ENCODE measurements at regions not wholly inside any gene's neighbourhood (a gene's known extent, or its start where the extent isn't known, plus 50 kb on each side); places are given as distances from the start of the nearest gene placed in this dataset.

GRCh38 chr13:72430923-72431322, 296.5 kb downstream of the MZT1 start:
- no peaks in the 10 kb centered on the region for H4K20me1 ChIP-seq (ENCODE audit: low read depth, low read length)
- H3K27ac ChIP-seq (ENCODE audit: low read depth, low read length), result no peak overlapping the region
- no peaks in the 10 kb centered on the region for H3K27me3 ChIP-seq (ENCODE audit: low read length)
- no peaks in the 10 kb centered on the region for H3K9me3 ChIP-seq (ENCODE audit: insufficient read depth, low read length)
- H3K9me2 ChIP-seq (replicated peaks; ENCODE audit: insufficient read depth, low read length), result no peaks in the 10 kb centered on the region
- no peak for TF ChIP-seq CTCF (IDR thresholded peaks at IDR 0.05; ENCODE audit: insufficient read depth, low read length, poor library complexity, severe bottlenecking)
- TF ChIP-seq EZH2phosphoT487 (conservative IDR thresholded peaks at IDR 0.05; ENCODE audit: low read length), result no peak
- H3K36me3 ChIP-seq (ENCODE audit: low read length), result no peaks in the 10 kb centered on the region
- H3K4me2 ChIP-seq (ENCODE audit: low read depth, low read length, poor library complexity, severe bottlenecking), result no peak overlapping the region
- H3K79me2 ChIP-seq (ENCODE audit: insufficient read depth, low read length), result no peaks in the 10 kb centered on the region
- H2AFZ ChIP-seq (ENCODE audit: low read depth, low read length, severe bottlenecking), result no peak overlapping the region
- no peaks in the 10 kb centered on the region for H3F3A ChIP-seq (ENCODE audit: insufficient read depth)
- H3K4me3 ChIP-seq (ENCODE audit: insufficient read depth, low read length, poor library complexity, severe bottlenecking), result no peak overlapping the region
- H3K9ac ChIP-seq (ENCODE audit: low read length), result no peak overlapping the region

- no peaks in the 10 kb centered on the region for H4K20me1 ChIP-seq (ENCODE audit: low read depth, low read length)
- no peaks in the 10 kb centered on the region for H3K79me2 ChIP-seq (ENCODE audit: insufficient read depth, low read length)
- no peak overlapping the region for H3K27ac ChIP-seq (ENCODE audit: low read depth, low read length)
- no peaks in the 10 kb centered on the region for H3K36me3 ChIP-seq (ENCODE audit: low read length)
- H3F3A ChIP-seq (ENCODE audit: insufficient read depth), result no peaks in the 10 kb centered on the region
- no peaks in the 10 kb centered on the region for H3K9me2 ChIP-seq (replicated peaks; ENCODE audit: insufficient read depth, low read length)
- H3K9ac ChIP-seq (ENCODE audit: low read length), result no peak overlapping the region
- H3K4me3 ChIP-seq (ENCODE audit: insufficient read depth, low read length, poor library complexity, severe bottlenecking), result no peak overlapping the region
- H2AFZ ChIP-seq (ENCODE audit: low read depth, low read length, severe bottlenecking), result no peak overlapping the region
- no peaks in the 10 kb centered on the region for H3K9me3 ChIP-seq (ENCODE audit: insufficient read depth, low read length)
- H3K27me3 ChIP-seq (ENCODE audit: low read length), result no peaks in the 10 kb centered on the region
- H3K4me2 ChIP-seq (ENCODE audit: low read depth, low read length, poor library complexity, severe bottlenecking), result no peak overlapping the region
- TF ChIP-seq EZH2phosphoT487 (conservative IDR thresholded peaks at IDR 0.05; ENCODE audit: low read length) (no peak), CTCF (IDR thresholded peaks at IDR 0.05; ENCODE audit: insufficient read depth, low read length, poor library complexity, severe bottlenecking) (no peak)
Measured at GRCh38 chr13:72427757-72428528, 299.5 kb downstream of the MZT1 start.

- H3K79me2 ChIP-seq (ENCODE audit: insufficient read depth, low read length), result no peaks in the 10 kb centered on the region
- H4K20me1 ChIP-seq (ENCODE audit: low read depth, low read length), result no peaks in the 10 kb centered on the region
- H3K36me3 ChIP-seq (ENCODE audit: low read length), result no peaks in the 10 kb centered on the region
- no peaks in the 10 kb centered on the region for H3K9me3 ChIP-seq (ENCODE audit: insufficient read depth, low read length)
- H3K27ac ChIP-seq (ENCODE audit: low read depth, low read length), result no peak overlapping the region
- no peak overlapping the region for H3K9ac ChIP-seq (ENCODE audit: low read length)
- H3F3A ChIP-seq (ENCODE audit: insufficient read depth), result no peaks in the 10 kb centered on the region
- no peak overlapping the region for H3K4me2 ChIP-seq (ENCODE audit: low read depth, low read length, poor library complexity, severe bottlenecking)
- no peaks in the 10 kb centered on the region for H3K9me2 ChIP-seq (replicated peaks; ENCODE audit: insufficient read depth, low read length)
- H2AFZ ChIP-seq (ENCODE audit: low read depth, low read length, severe bottlenecking), result no peak overlapping the region
- H3K4me3 ChIP-seq (ENCODE audit: insufficient read depth, low read length, poor library complexity, severe bottlenecking), result no peak overlapping the region
- H3K27me3 ChIP-seq (ENCODE audit: low read length), result no peaks in the 10 kb centered on the region
- TF ChIP-seq CTCF (IDR thresholded peaks at IDR 0.05; ENCODE audit: insufficient read depth, low read length, poor library complexity, severe bottlenecking) (no peak), EZH2phosphoT487 (conservative IDR thresholded peaks at IDR 0.05; ENCODE audit: low read length) (no peak)
Measured at GRCh38 chr13:72424059-72424458, 303.4 kb downstream of the MZT1 start.

Measured in SU-DHL-6 (cell line).